SJCRH30 (cell line): ENCODE measurements at regions not wholly inside any gene's neighbourhood (a gene's known extent, or its start where the extent isn't known, plus 50 kb on each side); places are given as distances from the start of the nearest gene placed in this dataset.

ENCODE experiments used
- DNase-seq, 2 experiments: peaks; one replicate each; pipeline ENCODE4 v3.0.0-alpha.2; 2015 to 2020
- H3K27ac ChIP-seq: fragments of 250-450 bp; sonication (Bioruptor Pico); 2 replicates; pipeline ENCODE4 v1.5.1; 2020; ENCODE audit warnings: mild to moderate bottlenecking, moderate library complexity
- H3K27me3 ChIP-seq: fragments of 250-450 bp; sonication (Bioruptor Pico); 2 replicates; pipeline ENCODE4 v1.5.1; 2020; ENCODE audit warnings: mild to moderate bottlenecking, moderate library complexity
- H3K36me3 ChIP-seq: fragments of 250-450 bp; sonication (Bioruptor Pico); 2 replicates; pipeline ENCODE4 v1.5.1; 2020; ENCODE audit warnings: mild to moderate bottlenecking, moderate library complexity
- H3K4me1 ChIP-seq: fragments of 250-450 bp; sonication (Bioruptor Pico); 2 replicates; pipeline ENCODE4 v1.5.1; 2020; ENCODE audit warnings: mild to moderate bottlenecking, moderate library complexity
- H3K4me3 ChIP-seq: fragments of 250-450 bp; sonication (Bioruptor Pico); 2 replicates; pipeline ENCODE4 v1.5.1; 2020; ENCODE audit warnings: mild to moderate bottlenecking, moderate library complexity
- H3K9me3 ChIP-seq: fragments of 250-450 bp; sonication (Bioruptor Pico); replicated peaks from 2 replicates; pipeline ENCODE4 v1.5.1; 2020; ENCODE audit warnings: mild to moderate bottlenecking, moderate library complexity

DNA sequence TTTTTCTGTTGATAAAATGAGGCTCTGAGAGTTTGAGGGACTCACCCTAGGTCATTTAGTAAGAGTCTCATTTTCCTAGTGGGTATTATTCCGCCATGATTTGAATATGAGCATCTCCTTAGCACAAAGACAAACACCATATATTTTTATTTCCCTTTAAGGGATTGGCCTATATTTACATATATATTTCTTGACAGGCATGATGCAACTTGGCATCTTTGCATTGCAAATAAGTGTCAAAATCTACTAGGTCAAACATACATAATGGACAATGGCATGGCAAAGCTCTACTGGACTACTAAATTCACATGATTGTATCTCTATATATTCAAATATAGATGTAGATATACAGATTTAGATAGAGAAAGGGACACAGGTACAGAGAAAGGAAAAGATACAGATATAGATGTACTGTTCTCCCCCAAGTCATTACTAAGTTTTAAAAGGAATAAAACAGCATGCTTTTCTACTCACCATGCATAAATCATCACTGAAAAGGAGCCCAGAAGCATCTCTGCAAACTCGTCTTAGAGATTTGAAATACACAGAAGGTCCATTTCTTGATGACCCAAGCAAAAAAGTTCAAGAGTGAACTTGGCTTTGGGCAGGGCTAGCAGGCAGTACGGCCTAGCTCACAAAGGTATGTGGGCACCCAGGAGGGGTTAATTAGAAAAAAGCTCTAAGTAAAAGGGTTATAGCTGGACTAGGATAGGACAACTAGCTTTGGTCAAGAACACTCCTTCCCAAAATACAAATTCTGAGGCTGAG is 495.8 kb downstream of the NTRK3 start:
- Histone ChIP-seq H3K4me3 (no peak overlapping the region), H3K9me3 (no peaks in the 10 kb centered on the region), H3K27me3 (no peaks in the 10 kb centered on the region), H3K36me3 (no peaks in the 10 kb centered on the region), H3K27ac (no peak overlapping the region), H3K4me1 (peaks cover 16% of the 10 kb centered on the region)
- DNase-seq: no peak

DNA sequence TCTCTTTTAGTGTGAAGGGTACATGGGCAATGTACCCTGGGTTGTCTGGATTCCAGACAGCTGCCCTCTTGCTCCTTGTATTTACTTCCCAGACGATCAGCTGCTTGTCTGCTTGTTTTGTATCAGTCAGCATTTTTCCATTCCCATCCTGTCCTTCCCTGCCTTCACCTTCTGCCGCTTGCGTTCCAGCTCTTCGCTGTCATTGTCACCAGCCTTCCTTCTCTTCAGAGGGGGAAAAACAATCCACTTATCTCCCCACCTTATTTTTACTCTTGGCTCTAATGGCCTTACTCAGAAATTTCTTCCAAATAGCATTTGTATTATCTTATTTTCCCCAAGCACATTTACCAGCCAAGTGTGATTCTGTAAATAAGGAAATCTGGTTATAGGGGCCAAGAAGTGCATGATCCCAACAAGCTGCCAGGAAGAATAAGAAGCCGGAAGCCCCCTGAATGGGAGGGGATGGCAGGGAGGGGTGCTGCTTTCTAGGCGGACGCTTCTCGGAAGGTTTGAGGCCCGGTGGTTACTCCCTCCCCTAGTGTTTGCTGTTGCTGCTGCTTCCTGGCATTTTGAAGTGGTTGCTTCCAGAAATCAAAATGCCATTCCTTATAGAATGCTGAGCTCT is 497.6 kb downstream of the NTRK3 start:
- Histone ChIP-seq H3K27ac (no peak overlapping the region), H3K36me3 (no peaks in the 10 kb centered on the region), H3K4me3 (no peak overlapping the region), H3K4me1 (peaks cover 13% of the 10 kb centered on the region), H3K9me3 (no peaks in the 10 kb centered on the region), H3K27me3 (no peaks in the 10 kb centered on the region)
- DNase-seq: no peak

DNA sequence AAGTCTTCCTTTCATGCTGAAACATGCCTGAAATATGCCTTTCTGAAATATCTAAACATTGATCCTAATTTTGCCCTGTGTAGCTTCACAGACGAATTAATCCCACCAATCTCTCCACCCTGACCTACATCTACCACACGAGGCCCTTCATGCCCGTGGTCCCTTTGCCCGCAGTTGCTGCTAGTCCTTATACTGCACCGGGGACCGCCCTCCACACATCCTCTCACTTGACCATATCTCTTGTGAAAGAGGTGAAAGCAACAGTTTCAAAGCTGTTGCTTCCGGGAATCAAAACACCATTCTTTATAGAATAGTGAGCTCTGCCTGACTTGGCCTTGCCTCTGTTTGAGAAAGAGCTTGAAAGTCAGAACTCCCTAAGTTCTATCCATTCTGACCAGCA is 499.5 kb downstream of the NTRK3 start:
- H3K27ac ChIP-seq: no peak overlapping the region
- H3K36me3 ChIP-seq: no peaks in the 10 kb centered on the region
- no peak for DNase-seq
- no peaks in the 10 kb centered on the region for H3K9me3 ChIP-seq
- peaks cover 29% of the 10 kb centered on the region for H3K4me1 ChIP-seq
- no peaks in the 10 kb centered on the region for H3K27me3 ChIP-seq
- no peak overlapping the region for H3K4me3 ChIP-seq

DNA sequence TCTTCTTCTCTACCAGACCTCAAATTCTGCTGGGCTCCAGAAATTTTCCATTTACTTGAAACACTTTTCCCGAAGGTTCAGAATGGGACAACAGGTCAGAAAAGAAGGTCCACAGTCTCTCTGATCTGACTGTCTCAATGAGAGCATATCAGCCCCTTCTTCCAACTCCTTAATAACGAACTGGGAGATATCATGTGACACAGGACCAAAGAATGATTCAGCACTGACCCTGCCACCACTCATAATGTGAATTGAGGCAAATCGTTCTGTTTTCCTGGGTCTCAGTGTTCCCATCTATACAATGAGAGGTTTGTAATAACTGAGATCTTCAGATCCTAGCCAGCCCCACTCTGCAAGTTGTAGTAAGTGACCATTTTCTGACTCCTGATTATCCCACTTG is 500.5 kb downstream of the NTRK3 start:
- H3K36me3 ChIP-seq: no peaks in the 10 kb centered on the region
- H3K27me3 ChIP-seq: no peaks in the 10 kb centered on the region
- H3K27ac ChIP-seq: no peak overlapping the region
- peaks cover 36% of the 10 kb centered on the region for H3K4me1 ChIP-seq
- no peak overlapping the region for H3K4me3 ChIP-seq
- H3K9me3 ChIP-seq: no peaks in the 10 kb centered on the region
- no peak for DNase-seq

DNA sequence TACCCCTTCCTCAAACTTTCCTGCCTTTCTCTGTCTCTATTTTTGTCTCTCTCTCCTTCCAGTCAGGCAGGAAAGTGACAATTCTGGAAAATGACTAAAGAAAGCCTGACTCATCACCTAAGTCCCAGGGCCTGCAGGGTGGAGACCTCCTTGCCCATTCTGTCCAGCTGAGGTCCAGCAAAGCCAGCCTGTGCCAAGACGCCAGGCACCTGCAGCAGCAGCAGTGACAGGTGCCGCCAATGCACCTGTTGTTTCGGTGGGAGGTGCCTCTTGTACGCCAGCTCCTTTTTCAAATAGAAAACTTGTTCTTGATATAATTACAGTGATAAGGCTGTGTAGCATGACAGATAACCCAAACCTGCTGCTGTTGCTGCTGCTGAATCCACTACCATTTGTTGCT is 501.3 kb downstream of the NTRK3 start:
- Histone ChIP-seq H3K36me3 (no peaks in the 10 kb centered on the region), H3K27ac (no peak overlapping the region), H3K4me3 (no peak overlapping the region), H3K27me3 (no peaks in the 10 kb centered on the region), H3K9me3 (no peaks in the 10 kb centered on the region), H3K4me1 (peaks cover 36% of the 10 kb centered on the region)
- DNase-seq: no peak

DNA sequence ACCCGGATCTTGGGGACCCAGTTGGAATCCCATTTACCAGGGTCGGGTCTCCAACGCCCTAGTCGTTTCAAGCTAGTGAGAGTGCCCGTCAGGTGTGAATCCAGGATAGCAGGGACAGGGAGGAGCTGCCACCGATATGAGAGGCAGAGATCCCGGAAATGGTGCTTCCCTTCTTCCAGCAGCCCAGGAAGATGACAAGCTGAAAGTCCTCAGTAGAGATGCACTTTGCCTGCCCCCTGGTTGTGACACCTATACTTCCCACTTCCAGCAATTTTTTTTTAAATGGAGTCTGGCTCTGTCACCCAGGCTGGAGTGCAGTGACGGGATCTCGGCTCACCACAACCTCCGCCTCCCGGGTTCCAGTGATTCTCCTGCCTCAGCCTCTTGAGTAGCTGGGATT is 503.0 kb downstream of the NTRK3 start:
- no peaks in the 10 kb centered on the region for H3K27me3 ChIP-seq
- no peaks in the 10 kb centered on the region for H3K36me3 ChIP-seq
- no peak overlapping the region for H3K4me3 ChIP-seq
- H3K4me1 ChIP-seq: peaks cover 36% of the 10 kb centered on the region
- H3K27ac ChIP-seq: no peak overlapping the region
- no peaks in the 10 kb centered on the region for H3K9me3 ChIP-seq
- peak; percentile 37 to 53 for DNase-seq

DNA sequence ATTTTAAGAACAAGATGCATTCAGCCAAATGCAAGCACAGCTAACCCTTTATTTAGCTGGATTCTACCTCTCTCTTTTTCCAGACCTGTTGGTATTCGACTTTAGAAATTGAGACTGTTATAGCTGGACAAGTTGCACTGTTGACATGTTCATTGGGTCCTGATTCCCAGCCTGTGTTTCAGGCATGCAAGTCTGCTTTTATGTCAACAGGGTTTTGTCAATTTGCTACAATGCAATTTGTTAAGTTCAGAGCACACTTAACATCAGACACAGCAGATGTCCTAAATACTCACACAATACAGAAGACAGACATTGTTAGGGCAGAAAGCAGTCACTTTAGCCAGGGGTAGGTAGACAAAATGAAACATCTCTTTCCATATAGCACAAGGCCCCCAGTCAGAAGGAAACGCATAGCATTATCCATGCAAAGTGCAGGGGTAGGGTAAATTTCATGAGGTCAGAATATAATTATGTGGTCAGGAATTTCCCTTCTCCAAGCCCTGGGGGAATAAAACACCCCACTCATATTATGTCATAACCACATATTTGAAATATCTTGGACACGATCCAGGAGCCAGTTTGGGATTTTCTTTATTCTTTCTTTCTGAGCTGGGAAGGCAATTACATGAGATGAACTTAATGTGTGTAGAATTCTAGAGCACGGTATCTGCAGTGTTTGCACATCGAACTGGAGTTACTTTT is 504.1 kb downstream of the NTRK3 start:
- Histone ChIP-seq H3K27ac (peak overlapping the region; percentile 37; the same call in 1 of the 2 replicates), H3K9me3 (no peaks in the 10 kb centered on the region), H3K27me3 (no peaks in the 10 kb centered on the region), H3K4me3 (no peak overlapping the region), H3K36me3 (no peaks in the 10 kb centered on the region), H3K4me1 (peaks cover 36% of the 10 kb centered on the region)
- DNase-seq: peak; percentile 73 to 92

DNA sequence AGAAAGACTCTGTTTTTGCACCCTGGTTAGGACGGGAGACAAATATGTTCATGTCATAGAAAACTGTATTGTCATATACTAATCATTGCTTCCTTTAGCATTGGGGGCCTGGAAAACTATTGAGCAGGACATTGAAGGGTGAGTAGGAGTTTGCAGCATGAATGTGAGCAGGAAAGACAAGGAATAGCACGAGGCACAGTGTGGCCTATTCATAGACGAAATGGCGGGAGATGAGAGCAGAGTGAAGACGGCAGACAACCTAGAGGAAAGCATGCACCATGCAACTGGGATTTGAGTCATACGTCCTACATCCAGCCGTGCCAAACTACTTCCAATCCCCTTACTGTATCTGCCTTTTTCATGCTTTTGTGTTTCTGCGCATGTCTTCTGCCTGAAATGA is 508.1 kb downstream of the NTRK3 start:
- Histone ChIP-seq H3K4me1 (peaks cover 18% of the 10 kb centered on the region), H3K4me3 (no peak overlapping the region), H3K27ac (no peak overlapping the region), H3K27me3 (no peaks in the 10 kb centered on the region), H3K36me3 (no peaks in the 10 kb centered on the region), H3K9me3 (no peaks in the 10 kb centered on the region)
- DNase-seq: no peak

DNA sequence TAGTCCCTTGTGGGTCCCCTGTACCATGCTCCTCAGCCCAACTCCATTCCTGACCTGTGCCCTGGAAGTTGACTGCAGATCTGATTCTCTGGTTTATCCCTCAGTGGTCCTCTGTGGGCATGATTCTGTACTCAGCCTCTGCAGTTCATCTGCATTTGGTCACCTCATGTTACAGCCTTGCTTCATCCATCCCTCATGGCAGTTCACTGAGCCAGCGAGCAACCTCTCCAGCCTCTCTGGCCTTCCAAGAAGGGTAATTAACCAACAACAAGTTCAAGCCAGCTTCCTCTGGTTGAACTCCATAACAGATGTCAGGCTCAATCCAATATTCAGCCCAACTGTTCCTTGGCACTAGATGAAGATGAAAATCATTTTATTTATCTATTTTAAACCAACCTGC is 509.5 kb downstream of the NTRK3 start:
- Histone ChIP-seq H3K4me3 (no peak overlapping the region), H3K36me3 (no peaks in the 10 kb centered on the region), H3K27ac (no peak overlapping the region), H3K9me3 (no peaks in the 10 kb centered on the region), H3K27me3 (no peaks in the 10 kb centered on the region), H3K4me1 (peaks cover 7% of the 10 kb centered on the region)
- DNase-seq: no peak

DNA sequence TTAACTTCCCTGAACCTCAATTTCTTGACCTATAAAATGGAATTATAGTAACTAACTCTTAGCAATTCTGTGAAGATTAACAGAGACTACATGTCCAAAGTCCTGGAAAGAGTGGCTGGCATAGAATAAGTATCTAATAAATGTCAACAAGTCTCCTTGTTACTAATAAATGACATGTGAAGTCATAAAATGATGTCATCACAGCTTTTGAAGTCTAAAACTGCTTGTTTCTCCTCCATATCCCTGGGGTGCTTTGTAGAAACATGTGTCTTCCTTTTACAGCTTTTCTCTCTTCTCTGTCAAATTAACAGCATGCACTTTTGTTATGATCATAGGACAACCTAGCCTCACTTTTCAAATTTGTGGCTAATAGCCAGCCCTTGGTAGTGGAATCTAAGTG is 510.2 kb downstream of the NTRK3 start:
- Histone ChIP-seq H3K36me3 (no peaks in the 10 kb centered on the region), H3K4me3 (no peak overlapping the region), H3K9me3 (no peaks in the 10 kb centered on the region), H3K4me1 (no peaks in the 10 kb centered on the region), H3K27me3 (no peaks in the 10 kb centered on the region), H3K27ac (no peak overlapping the region)
- DNase-seq: no peak

DNA sequence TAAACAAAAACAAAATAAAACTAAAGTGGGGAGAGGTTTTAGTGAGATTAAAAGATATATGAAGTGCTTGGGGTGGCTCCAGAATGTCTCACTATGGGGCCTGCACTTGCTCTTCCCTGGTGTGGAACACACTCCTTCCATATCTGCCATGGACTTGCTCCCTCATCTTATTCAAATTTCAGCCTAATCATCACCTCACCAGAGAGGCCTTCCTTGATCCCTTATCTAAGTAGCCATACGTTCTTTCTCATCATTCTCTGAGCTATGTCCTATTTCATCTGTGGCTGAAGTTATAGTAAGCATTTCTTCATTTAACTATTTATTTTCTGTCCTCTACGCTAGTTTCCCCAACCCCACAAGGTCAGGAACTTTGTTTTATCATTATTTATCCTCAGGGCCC is 511.7 kb downstream of the NTRK3 start:
- Histone ChIP-seq H3K4me1 (no peaks in the 10 kb centered on the region), H3K27me3 (no peaks in the 10 kb centered on the region), H3K36me3 (no peaks in the 10 kb centered on the region), H3K9me3 (no peaks in the 10 kb centered on the region), H3K27ac (no peak overlapping the region), H3K4me3 (no peak overlapping the region)
- no peak for DNase-seq

DNA sequence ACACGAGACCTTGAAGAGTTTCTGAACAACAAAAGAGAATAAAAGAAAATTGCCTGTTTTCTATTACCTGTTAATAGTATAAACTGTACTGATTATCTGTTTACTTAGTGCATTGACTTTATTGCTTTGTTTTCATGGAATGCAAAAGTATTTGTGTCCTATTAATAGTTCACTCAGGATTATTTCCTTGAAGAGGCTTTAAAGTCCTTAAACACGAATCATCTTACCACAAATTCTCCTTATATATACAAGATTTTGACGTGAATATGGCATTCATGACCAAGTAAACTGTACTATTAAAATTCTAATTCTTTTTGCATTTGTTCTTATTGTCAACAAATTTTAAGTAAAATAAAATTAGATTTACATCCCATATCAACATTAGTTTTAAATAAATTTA is 513.0 kb downstream of the NTRK3 start:
- Histone ChIP-seq H3K27ac (no peak overlapping the region), H3K9me3 (no peaks in the 10 kb centered on the region), H3K36me3 (no peaks in the 10 kb centered on the region), H3K4me1 (no peaks in the 10 kb centered on the region), H3K27me3 (no peaks in the 10 kb centered on the region), H3K4me3 (no peak overlapping the region)
- no peak for DNase-seq

DNA sequence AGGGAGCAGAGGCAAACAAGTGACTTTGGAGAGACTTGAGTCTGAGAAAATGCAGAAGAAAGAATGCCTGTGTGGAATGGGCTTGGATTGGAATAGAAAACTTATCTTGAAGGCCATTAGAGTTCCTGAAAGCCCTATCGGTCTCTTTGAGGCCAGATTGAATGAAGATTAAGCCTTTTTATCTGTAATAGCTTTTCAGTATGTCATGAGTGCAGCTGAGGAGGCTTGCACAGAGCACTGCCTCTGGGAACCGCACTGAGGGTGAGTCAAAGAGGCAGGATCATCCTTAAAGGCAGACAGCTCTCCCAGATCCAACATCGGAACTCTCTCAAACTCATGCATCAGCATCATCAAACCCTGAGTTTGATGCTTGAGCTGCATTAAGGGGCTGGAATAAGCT is 515.2 kb downstream of the NTRK3 start:
- Histone ChIP-seq H3K4me3 (no peak overlapping the region), H3K4me1 (peaks cover 7% of the 10 kb centered on the region), H3K9me3 (no peaks in the 10 kb centered on the region), H3K27me3 (no peaks in the 10 kb centered on the region), H3K27ac (no peak overlapping the region), H3K36me3 (no peaks in the 10 kb centered on the region)
- DNase-seq: no peak

DNA sequence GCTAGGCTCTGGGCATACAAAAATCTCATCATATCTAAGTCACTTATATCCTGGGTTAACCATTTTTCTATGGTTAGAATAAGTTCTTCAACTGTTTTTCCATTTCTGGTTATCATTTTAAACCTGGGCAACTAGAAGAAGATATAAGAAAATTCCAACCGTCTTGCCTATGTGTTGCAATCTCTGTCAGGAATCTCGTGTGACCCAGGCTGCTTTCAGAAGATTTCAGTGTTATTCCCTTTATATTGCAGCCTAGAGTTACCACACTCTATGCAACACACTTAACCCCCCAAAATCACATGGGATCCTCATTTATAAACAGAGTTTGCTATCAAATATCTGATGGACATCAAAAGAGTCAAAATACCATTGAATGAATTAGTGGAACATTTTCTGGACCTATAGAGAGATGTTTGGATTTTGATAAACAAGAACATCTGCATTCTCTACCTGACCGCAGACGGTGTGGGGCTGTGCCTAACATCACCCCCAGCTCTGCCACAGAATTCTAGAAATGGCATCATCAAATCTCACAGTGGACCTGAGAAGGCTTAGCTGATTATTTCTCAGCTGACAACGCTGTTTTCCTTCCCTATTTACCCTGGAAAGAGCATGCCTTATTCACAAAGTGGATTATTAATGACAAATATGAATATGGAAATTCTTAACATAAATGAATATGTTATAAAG is 515.7 kb downstream of the NTRK3 start:
- Histone ChIP-seq H3K36me3 (no peaks in the 10 kb centered on the region), H3K9me3 (no peaks in the 10 kb centered on the region), H3K4me1 (peaks cover 12% of the 10 kb centered on the region), H3K27me3 (no peaks in the 10 kb centered on the region), H3K4me3 (no peak overlapping the region), H3K27ac (no peak overlapping the region)
- no peak for DNase-seq

DNA sequence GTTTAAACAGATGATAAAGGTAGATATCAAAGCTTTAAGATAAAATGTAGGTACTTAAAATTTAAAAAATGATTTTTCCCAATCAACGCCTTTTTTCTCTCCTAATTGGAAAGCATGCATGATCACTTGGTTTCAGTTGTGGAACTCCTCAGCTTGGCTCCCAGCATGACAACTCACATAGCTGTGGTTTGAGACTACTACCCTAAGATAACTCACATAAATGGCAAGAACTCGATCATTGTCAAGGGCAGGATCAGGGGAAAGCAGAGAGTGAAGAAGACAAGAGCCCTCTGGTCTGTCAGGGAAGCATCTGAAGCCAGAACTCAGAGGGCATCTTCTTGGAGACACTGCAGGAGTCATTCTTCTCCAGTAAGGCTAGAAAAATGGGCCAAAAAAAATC is 516.7 kb downstream of the NTRK3 start:
- no peak for DNase-seq
- Histone ChIP-seq H3K36me3 (no peaks in the 10 kb centered on the region), H3K27ac (no peak overlapping the region), H3K4me3 (no peak overlapping the region), H3K27me3 (no peaks in the 10 kb centered on the region), H3K9me3 (no peaks in the 10 kb centered on the region), H3K4me1 (peaks cover 22% of the 10 kb centered on the region)
